Liver (tissue), 3 donors: ENCODE measurements at regions not wholly inside any gene's neighbourhood (a gene's known extent, or its start where the extent isn't known, plus 50 kb on each side); places are given as distances from the start of the nearest gene placed in this dataset.

Source experiments
- ATF3 ChIP-seq: IDR thresholded peaks from 2 replicates; pipeline ENCODE4 v1.6.1; 2016; ENCODE audit warnings: antibody characterized with exemption
- EGR1 ChIP-seq, 2 donors: IDR thresholded peaks; 2 replicates each; pipeline ENCODE4 v1.6.1; 2016 to 2018; ENCODE audit warnings: antibody characterized with exemption in 2 of 2, low read depth in 2 of 2
- GABPA ChIP-seq, 2 donors: IDR thresholded peaks in 1 of 2; conservative IDR thresholded peaks in 1 of 2; 2 replicates each; pipeline ENCODE4 v1.6.1; 2016; ENCODE audit warnings: antibody characterized with exemption in 2 of 2, mild to moderate bottlenecking in 1 of 2, moderate library complexity in 1 of 2
- HNF4A ChIP-seq, 2 donors: conservative IDR thresholded peaks; 2 replicates each; pipeline ENCODE4 v1.6.1; 2016; ENCODE audit warnings: antibody characterized with exemption in 2 of 2, mild to moderate bottlenecking in 2 of 2
- HNF4G ChIP-seq: IDR thresholded peaks from 2 replicates; pipeline ENCODE4 v1.6.1; 2016; ENCODE audit warnings: antibody characterized with exemption
- JUND ChIP-seq, 2 donors: IDR thresholded peaks; 2 replicates each; pipeline ENCODE4 v1.6.1; 2016; ENCODE audit warnings: antibody characterized with exemption in 2 of 2
- NR2F2 ChIP-seq: IDR thresholded peaks from 2 replicates; pipeline ENCODE4 v1.6.1; 2016; ENCODE audit warnings: antibody characterized with exemption
- RAD21 ChIP-seq, 2 donors: IDR thresholded peaks; 2 replicates each; pipeline ENCODE4 v1.6.1; 2016; ENCODE audit warnings: antibody characterized with exemption in 2 of 2, mild to moderate bottlenecking in 2 of 2
- REST ChIP-seq: IDR thresholded peaks from 2 replicates; pipeline ENCODE4 v1.6.1; 2016; ENCODE audit warnings: antibody characterized with exemption, mild to moderate bottlenecking
- TAF1 ChIP-seq: conservative IDR thresholded peaks from 2 replicates; pipeline ENCODE4 v1.6.1; 2016; ENCODE audit warnings: antibody characterized with exemption, mild to moderate bottlenecking
- YY1 ChIP-seq: IDR thresholded peaks from 2 replicates; pipeline ENCODE4 v1.6.1; 2016; ENCODE audit warnings: antibody characterized with exemption, mild to moderate bottlenecking
- TF ChIP-seq, protein P1 (sequence below): fragments of 150-350 bp; IDR thresholded peaks from 2 replicates; pipeline ENCODE4 v1.5.1; 2017; ENCODE audit warnings: improper control_type of control experiment, low read depth, low read length; ENCODE audit not compliant: missing input control
- TF ChIP-seq, protein P2 (sequence below): IDR thresholded peaks from 2 replicates; pipeline ENCODE4 v1.6.1; 2016; ENCODE audit warnings: antibody characterized with exemption
- donor health status: healthy.
- donor health status: healthy.

DNA sequence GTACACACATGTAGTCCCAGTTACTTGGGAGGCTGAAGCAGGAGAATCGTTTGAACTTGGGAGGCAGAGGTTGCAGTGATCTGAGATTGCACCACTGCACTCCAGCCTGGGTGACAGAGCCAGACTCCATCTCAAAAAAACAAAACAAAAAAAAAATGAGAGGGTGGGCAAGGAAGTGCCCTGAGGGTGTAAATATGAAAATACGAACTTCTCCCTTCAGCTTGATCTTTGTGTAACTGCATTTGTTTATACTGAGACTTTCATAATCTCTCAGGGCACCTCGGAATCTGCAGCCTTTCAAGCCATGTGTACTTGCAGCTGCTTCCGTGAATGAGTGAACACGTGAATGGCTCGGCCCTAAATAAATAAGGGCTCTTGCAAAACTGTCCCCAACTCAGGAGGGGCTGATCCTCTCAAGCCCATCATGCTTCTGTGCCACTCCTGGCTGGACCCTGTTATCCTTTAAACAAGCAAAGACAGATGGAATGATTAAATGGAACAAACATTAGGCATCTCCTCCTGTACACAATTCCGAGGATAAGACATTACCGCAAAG is 96.8 kb downstream of the BOD1L2 start:
- TF ChIP-seq NR2F2 (no peak), REST (no peak), JUND (IDR thresholded peaks at IDR 0.05) (no peak), EGR1 (IDR thresholded peaks at IDR 0.05; ENCODE audit: low read depth in 2 of 2) (no peak), TAF1 (no peak), HNF4G (no peak), HNF4A (conservative IDR thresholded peaks at IDR 0.05) (peak; percentile 19 to 29), ATF3 (no peak), YY1 (no peak), RAD21 (IDR thresholded peaks at IDR 0.05) (no peak), GABPA (IDR thresholded peaks at IDR 0.05 in 1 of 2, conservative IDR thresholded peaks at IDR 0.05 in 1 of 2) (no peak)
- TF ChIP-seq, protein P1, sequence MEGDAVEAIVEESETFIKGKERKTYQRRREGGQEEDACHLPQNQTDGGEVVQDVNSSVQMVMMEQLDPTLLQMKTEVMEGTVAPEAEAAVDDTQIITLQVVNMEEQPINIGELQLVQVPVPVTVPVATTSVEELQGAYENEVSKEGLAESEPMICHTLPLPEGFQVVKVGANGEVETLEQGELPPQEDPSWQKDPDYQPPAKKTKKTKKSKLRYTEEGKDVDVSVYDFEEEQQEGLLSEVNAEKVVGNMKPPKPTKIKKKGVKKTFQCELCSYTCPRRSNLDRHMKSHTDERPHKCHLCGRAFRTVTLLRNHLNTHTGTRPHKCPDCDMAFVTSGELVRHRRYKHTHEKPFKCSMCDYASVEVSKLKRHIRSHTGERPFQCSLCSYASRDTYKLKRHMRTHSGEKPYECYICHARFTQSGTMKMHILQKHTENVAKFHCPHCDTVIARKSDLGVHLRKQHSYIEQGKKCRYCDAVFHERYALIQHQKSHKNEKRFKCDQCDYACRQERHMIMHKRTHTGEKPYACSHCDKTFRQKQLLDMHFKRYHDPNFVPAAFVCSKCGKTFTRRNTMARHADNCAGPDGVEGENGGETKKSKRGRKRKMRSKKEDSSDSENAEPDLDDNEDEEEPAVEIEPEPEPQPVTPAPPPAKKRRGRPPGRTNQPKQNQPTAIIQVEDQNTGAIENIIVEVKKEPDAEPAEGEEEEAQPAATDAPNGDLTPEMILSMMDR = no peak
- TF ChIP-seq, protein P2, sequence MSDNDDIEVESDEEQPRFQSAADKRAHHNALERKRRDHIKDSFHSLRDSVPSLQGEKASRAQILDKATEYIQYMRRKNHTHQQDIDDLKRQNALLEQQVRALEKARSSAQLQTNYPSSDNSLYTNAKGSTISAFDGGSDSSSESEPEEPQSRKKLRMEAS = no peak
